Keratinocyte (primary cell): ENCODE measurements at regions not wholly inside any gene's neighbourhood (a gene's known extent, or its start where the extent isn't known, plus 50 kb on each side); places are given as distances from the start of the nearest gene placed in this dataset.

Experiments used
- EZH2 ChIP-seq: IDR thresholded peaks from one replicate; pipeline ENCODE4 v1.6.1; 2012; ENCODE audit warnings: inconsistent platforms, mild to moderate bottlenecking, low read length, moderate library complexity
- TF ChIP-seq, protein P1 (sequence below), 3 experiments: IDR thresholded peaks in 1 of 3; conservative IDR thresholded peaks in 1 of 3; optimal IDR thresholded peaks in 1 of 3; 2 replicates in 2 of 3; 3 replicates in 1 of 3; pipeline versions ENCODE3 to v1.5.1; 2011; ENCODE audit warnings: low read length in 3 of 3, mild to moderate bottlenecking in 3 of 3, moderate library complexity in 2 of 3, control low read depth in 1 of 3, inconsistent platforms in 1 of 3; ENCODE audit not compliant: insufficient read depth in 2 of 3; ENCODE audit errors: extremely low read depth in 1 of 3

DNA sequence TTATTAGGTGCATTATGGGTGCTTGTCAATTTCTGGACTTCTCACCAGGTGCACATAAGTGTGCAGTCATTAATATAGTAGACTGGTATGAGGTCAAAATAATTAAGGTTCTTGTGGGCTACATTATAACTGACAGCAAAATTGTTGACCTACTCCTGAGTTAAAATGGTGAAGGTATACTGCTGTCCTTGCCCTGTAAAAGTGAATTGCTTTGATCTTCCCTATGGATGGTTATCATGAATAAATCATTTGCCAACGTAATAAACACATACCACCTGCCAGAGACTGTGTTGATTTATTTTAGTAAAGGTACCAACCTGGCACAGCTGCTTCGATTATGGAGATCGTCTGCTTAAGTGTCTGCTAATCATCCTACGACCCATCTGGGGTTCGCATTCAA, 201.6 kb upstream of the KCNK2 start:
- TF ChIP-seq, protein P1, sequence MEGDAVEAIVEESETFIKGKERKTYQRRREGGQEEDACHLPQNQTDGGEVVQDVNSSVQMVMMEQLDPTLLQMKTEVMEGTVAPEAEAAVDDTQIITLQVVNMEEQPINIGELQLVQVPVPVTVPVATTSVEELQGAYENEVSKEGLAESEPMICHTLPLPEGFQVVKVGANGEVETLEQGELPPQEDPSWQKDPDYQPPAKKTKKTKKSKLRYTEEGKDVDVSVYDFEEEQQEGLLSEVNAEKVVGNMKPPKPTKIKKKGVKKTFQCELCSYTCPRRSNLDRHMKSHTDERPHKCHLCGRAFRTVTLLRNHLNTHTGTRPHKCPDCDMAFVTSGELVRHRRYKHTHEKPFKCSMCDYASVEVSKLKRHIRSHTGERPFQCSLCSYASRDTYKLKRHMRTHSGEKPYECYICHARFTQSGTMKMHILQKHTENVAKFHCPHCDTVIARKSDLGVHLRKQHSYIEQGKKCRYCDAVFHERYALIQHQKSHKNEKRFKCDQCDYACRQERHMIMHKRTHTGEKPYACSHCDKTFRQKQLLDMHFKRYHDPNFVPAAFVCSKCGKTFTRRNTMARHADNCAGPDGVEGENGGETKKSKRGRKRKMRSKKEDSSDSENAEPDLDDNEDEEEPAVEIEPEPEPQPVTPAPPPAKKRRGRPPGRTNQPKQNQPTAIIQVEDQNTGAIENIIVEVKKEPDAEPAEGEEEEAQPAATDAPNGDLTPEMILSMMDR (optimal IDR thresholded peaks at IDR 0.05 in 1 of 3, IDR thresholded peaks at IDR 0.05 in 1 of 3, conservative IDR thresholded peaks at IDR 0.05 in 1 of 3; ENCODE audit: extremely low read depth in 1 of 3, insufficient read depth in 2 of 3, low read length in 3 of 3), result no peak
- no peak for TF ChIP-seq EZH2
